IMR-90 (cell line): ENCODE measurements at regions not wholly inside any gene's neighbourhood (a gene's known extent, or its start where the extent isn't known, plus 50 kb on each side); places are given as distances from the start of the nearest gene placed in this dataset.

Source experiments
- ATAC-seq: fragments of 200-7000 bp; cut with Tn5 transposase; 2 replicates; pipeline ENCODE4 v1.9.1; 2020; ENCODE audit warnings: low read depth, mild to moderate bottlenecking, moderate library complexity
- BruUV-seq: library from RNA; stranded (reverse); fragments of 400-500 nt; replicated peaks from 2 replicates; lab custom pipeline; 2021; lab: Mats Ljungman, UMichigan
- CTCF ChIA-PET: fragments of 300-600 bp; formaldehyde crosslinking; extraction: SDS; loops from one replicate; lab custom pipeline; 2021; ENCODE audit warnings: antibody characterized with exemption; lab: Yijun Ruan, JAX
- POLR2A ChIA-PET: fragments of 300-600 bp; sonication (Branson Sonifier 250); formaldehyde crosslinking; loops from one replicate; lab custom pipeline; 2022; ENCODE audit warnings: antibody characterized with exemption; ENCODE audit not compliant: unreplicated experiment; lab: Charles Lee
- DNase-seq: peaks from one replicate; pipeline ENCODE4 v3.0.0; 2013
- H2AFZ ChIP-seq: replicated peaks from 2 replicates; pipeline ENCODE3; 2013; ENCODE audit warnings: low read length, mild to moderate bottlenecking; ENCODE audit not compliant: poor library complexity
- H2AK5ac ChIP-seq: 2 replicates; pipeline ENCODE4 v1.6.1; 2013; ENCODE audit warnings: low read depth, low read length, inconsistent platforms
- H2AK9ac ChIP-seq: replicated peaks from 2 replicates; pipeline ENCODE3; 2013; ENCODE audit warnings: mild to moderate bottlenecking, low read depth, low read length, moderate library complexity; ENCODE audit not compliant: poor library complexity
- H2BK120ac ChIP-seq: 2 replicates; pipeline ENCODE4 v1.6.1; 2013; ENCODE audit warnings: low read depth, low read length, inconsistent platforms
- H2BK15ac ChIP-seq: 3 replicates; pipeline ENCODE4 v1.6.1; 2013; ENCODE audit warnings: low read depth, low read length, inconsistent platforms
- H2BK20ac ChIP-seq: 2 replicates; pipeline ENCODE4 v1.6.1; 2013; ENCODE audit warnings: low read depth, mild to moderate bottlenecking, inconsistent platforms, low read length, moderate library complexity
- H2BK5ac ChIP-seq: 2 replicates; pipeline ENCODE4 v1.6.1; 2013; ENCODE audit warnings: mild to moderate bottlenecking, low read depth, low read length, inconsistent platforms; ENCODE audit not compliant: poor library complexity, severe bottlenecking
- H3K14ac ChIP-seq: replicated peaks from 2 replicates; pipeline ENCODE4 v1.6.1; 2013; ENCODE audit warnings: low read depth, low read length, inconsistent platforms
- H3K18ac ChIP-seq: 2 replicates; pipeline ENCODE4 v1.6.1; 2013; ENCODE audit warnings: low read depth, low read length, control low read depth
- H3K23ac ChIP-seq: 2 replicates; pipeline ENCODE4 v1.6.1; 2013; ENCODE audit warnings: low read depth, low read length, inconsistent platforms
- H3K27ac ChIP-seq: 2 replicates; pipeline ENCODE4 v1.5.1; 2013; ENCODE audit warnings: mild to moderate bottlenecking, control low read depth, low read length; ENCODE audit not compliant: insufficient read depth
- H3K27me3 ChIP-seq: 2 replicates; pipeline ENCODE4 v1.6.1; 2013; ENCODE audit warnings: low read length; ENCODE audit not compliant: control insufficient read depth, insufficient read depth
- H3K36me3 ChIP-seq: 2 replicates; pipeline ENCODE4 v1.6.1; 2013; ENCODE audit warnings: low read length, mixed read lengths; ENCODE audit not compliant: control insufficient read depth, insufficient read depth
- H3K4ac ChIP-seq: 2 replicates; pipeline ENCODE4 v1.6.1; 2013; ENCODE audit warnings: low read depth, low read length, inconsistent platforms
- H3K4me1 ChIP-seq: 2 replicates; pipeline ENCODE4 v1.6.1; 2013; ENCODE audit warnings: low read length, mixed read lengths; ENCODE audit not compliant: control insufficient read depth, insufficient read depth
- H3K4me2 ChIP-seq: 2 replicates; pipeline ENCODE4 v1.6.1; 2013; ENCODE audit warnings: low read depth, mild to moderate bottlenecking, control low read depth, low read length, moderate library complexity
- H3K4me3 ChIP-seq: 2 replicates; pipeline ENCODE4 v1.5.1; 2013; ENCODE audit warnings: low read depth, mild to moderate bottlenecking, control low read depth, low read length, moderate library complexity; ENCODE audit not compliant: insufficient read depth
- H3K56ac ChIP-seq: 2 replicates; pipeline ENCODE4 v1.6.1; 2013; ENCODE audit warnings: low read length, inconsistent platforms; ENCODE audit not compliant: insufficient read depth; ENCODE audit errors: extremely low read depth
- H3K79me1 ChIP-seq, 2 experiments: 2 replicates each; pipeline ENCODE4 v1.6.1; 2013; ENCODE audit warnings: low read length in 2 of 2, inconsistent platforms in 1 of 2, low read depth in 1 of 2
- H3K9ac ChIP-seq: 2 replicates; pipeline ENCODE4 v1.6.1; 2013; ENCODE audit warnings: low read depth, low read length, control low read depth
- H3K9me1 ChIP-seq: 2 replicates; pipeline ENCODE4 v1.6.1; 2013; ENCODE audit warnings: low read length, inconsistent platforms; ENCODE audit not compliant: insufficient read depth
- H3K9me3 ChIP-seq: 2 replicates; pipeline ENCODE4 v1.6.1; 2013; ENCODE audit warnings: low read length; ENCODE audit not compliant: control insufficient read depth, insufficient read depth
- H4K20me1 ChIP-seq: 2 replicates; pipeline ENCODE4 v1.6.1; 2013; ENCODE audit warnings: low read length, inconsistent platforms; ENCODE audit not compliant: insufficient read depth
- H4K5ac ChIP-seq: 2 replicates; pipeline ENCODE4 v1.6.1; 2013; ENCODE audit warnings: mild to moderate bottlenecking, low read depth, low read length, control low read depth
- H4K8ac ChIP-seq, 2 experiments: 2 replicates each; pipeline ENCODE4 v1.6.1; 2013; ENCODE audit warnings: low read depth in 2 of 2, low read length in 2 of 2, control low read depth in 1 of 2, inconsistent platforms in 1 of 2
- H4K91ac ChIP-seq: 2 replicates; pipeline ENCODE4 v1.6.1; 2013; ENCODE audit warnings: low read depth, low read length, inconsistent platforms; ENCODE audit not compliant: insufficient read depth
- CEBPB ChIP-seq: IDR thresholded peaks from 2 replicates; pipeline ENCODE4 v1.6.1; 2012; ENCODE audit warnings: low read depth, low read length, improper control_type of control experiment
- CHD1 ChIP-seq: IDR thresholded peaks from 2 replicates; pipeline ENCODE4 v1.6.1; 2012; ENCODE audit warnings: low read depth, low read length, improper control_type of control experiment
- CTCF ChIP-seq: conservative IDR thresholded peaks from 2 replicates; pipeline ENCODE4 v1.5.1; 2012; ENCODE audit warnings: mild to moderate bottlenecking, low read depth, low read length, improper control_type of control experiment
- FOS ChIP-seq: fragments of 150-350 bp; IDR thresholded peaks from 2 replicates; pipeline ENCODE4 v1.6.1; 2016; ENCODE audit warnings: low read depth, low read length
- MAZ ChIP-seq: IDR thresholded peaks from 2 replicates; pipeline ENCODE4 v1.6.1; 2012; ENCODE audit warnings: low read depth, mild to moderate bottlenecking, low read length, improper control_type of control experiment, moderate library complexity, borderline replicate concordance
- MXI1 ChIP-seq: IDR thresholded peaks from 2 replicates; pipeline ENCODE4 v1.6.1; 2012; ENCODE audit warnings: low read depth, mild to moderate bottlenecking, low read length, moderate library complexity, borderline replicate concordance
- NFE2L2 ChIP-seq: fragments of 150-350 bp; IDR thresholded peaks from 2 replicates; pipeline ENCODE4 v1.6.1; 2016; ENCODE audit warnings: low read depth, mild to moderate bottlenecking, low read length
- POLR2A ChIP-seq: IDR thresholded peaks from 2 replicates; pipeline ENCODE4 v1.6.1; 2012; ENCODE audit warnings: mild to moderate bottlenecking, low read depth, low read length
- RAD21 ChIP-seq: IDR thresholded peaks from 2 replicates; pipeline ENCODE4 v1.6.1; 2012; ENCODE audit warnings: low read length, improper control_type of control experiment
- RFX5 ChIP-seq: IDR thresholded peaks from 2 replicates; pipeline ENCODE4 v1.8.0; 2012; ENCODE audit warnings: low read depth, mild to moderate bottlenecking, low read length, moderate library complexity
- USF2 ChIP-seq: fragments of 150-350 bp; IDR thresholded peaks from 2 replicates; pipeline ENCODE4 v1.6.1; 2017; ENCODE audit warnings: mild to moderate bottlenecking, antibody characterized with exemption, low read length, low read depth
- WGBS, 2 experiments: methylation state at CpG; one replicate each; pipeline versions ENCODE4 v1.1.5 to v1.1.7; 2013; ENCODE audit warnings: missing lambda C conversion rate in 2 of 2; ENCODE audit not compliant: insufficient read length in 1 of 2; ENCODE audit errors: extremely low coverage in 2 of 2; 5-methylcytosine and 5-hydroxymethylcytosine counted together
- dilution Hi-C: fragments of 300-500 bp; cut with HindIII; formaldehyde crosslinking; loops from one replicate; pipeline ENCODE4 v1.14.3; 2018; ENCODE audit warnings: low sequenced_read_pairs; ENCODE audit not compliant: unreplicated experiment
- in situ Hi-C: fragments of 300-500 bp; cut with MboI; formaldehyde crosslinking; loops from 3 replicates; pipeline ENCODE4 v1.14.3; 2019; ENCODE audit warnings: low sequenced_read_pairs, inconsistent platforms, mixed read lengths
- intact Hi-C: fragments of 100-400 bp; cut with micrococcal nuclease; formaldehyde crosslinking; loops from 2 replicates; pipeline ENCODE4 v1.10.0; 2022

- H3K23ac ChIP-seq: no peak overlapping the region
- no peak overlapping the region for H3K9ac ChIP-seq
- no peak for ATAC-seq
- H4K8ac ChIP-seq: no peak overlapping the region
- peaks cover 3% of the 10 kb centered on the region for H3K4me1 ChIP-seq
- H2AFZ ChIP-seq: no peak overlapping the region
- intact Hi-C loops (no loop called here), in situ Hi-C loops (no loop called here), dilution Hi-C loops (no loop called here)
- H2AK5ac ChIP-seq: no peak overlapping the region
- H4K5ac ChIP-seq: no peak overlapping the region; the same call in 1 of the 2 replicates
- H3K4ac ChIP-seq: no peak overlapping the region
- H3K79me1 ChIP-seq: no peaks in the 10 kb centered on the region
- ChIA-PET CTCF (no interaction called here), POLR2A (no interaction called here)
- no peaks in the 10 kb centered on the region for H3K9me1 ChIP-seq
- no peak overlapping the region for H3K56ac ChIP-seq
- H3K14ac ChIP-seq: no peak overlapping the region
- H4K91ac ChIP-seq: no peak overlapping the region
- no peak overlapping the region for H3K4me3 ChIP-seq
- H2BK5ac ChIP-seq: no peak overlapping the region
- no peak overlapping the region for H2BK20ac ChIP-seq
- no peak overlapping the region; the same call in 1 of the 2 replicates for H3K18ac ChIP-seq
- no peak for DNase-seq
- TF ChIP-seq CHD1 (no peak), USF2 (no peak), CEBPB (no peak), NFE2L2 (no peak), CTCF (no peak), MXI1 (no peak), POLR2A (no peak), RAD21 (no peak), FOS (no peak), MAZ (no peak), RFX5 (no peak)
- H3K9me3 ChIP-seq: no peaks in the 10 kb centered on the region
- no peaks in the 10 kb centered on the region for H3K27me3 ChIP-seq
- no TSS peak for BruUV-seq
- no peak overlapping the region for H3K27ac ChIP-seq
- no peak overlapping the region for H2BK15ac ChIP-seq
- H4K20me1 ChIP-seq: no peaks in the 10 kb centered on the region
- H2BK120ac ChIP-seq: no peak overlapping the region
- H3K4me2 ChIP-seq: no peak overlapping the region
- 80% methylated on average over 1 of the region's 5 CpGs; no CpG with 5 or more reads in 1 of the 2 experiments for WGBS, 2 experiments
- H2AK9ac ChIP-seq: no peak overlapping the region
- no peaks in the 10 kb centered on the region for H3K36me3 ChIP-seq
Measured at GRCh38 chr2:12343141-12343540, 373.6 kb upstream of the TRIB2 start.
